H1 (cell line): ENCODE measurements at regions not wholly inside any gene's neighbourhood (a gene's known extent, or its start where the extent isn't known, plus 50 kb on each side); places are given as distances from the start of the nearest gene placed in this dataset.

ENCODE experiments used
- ATF2 ChIP-seq: IDR thresholded peaks from 2 replicates; pipeline ENCODE4 v1.6.1; 2012; ENCODE audit warnings: low read length, inconsistent platforms
- CBX8 ChIP-seq: fragments of 300-800, 300-1000 bp; sonication (generic); IDR thresholded peaks from 2 replicates; pipeline ENCODE4 v1.7.1; 2016; ENCODE audit warnings: low read depth, low read length, borderline replicate concordance
- CTCF ChIP-seq, 3 experiments: IDR thresholded peaks; 1 replicate in 2 of 3; 2 replicates in 1 of 3; pipeline versions ENCODE4 v1.5.1 to v1.6.1; 2011; ENCODE audit warnings: low read length in 3 of 3, mild to moderate bottlenecking in 3 of 3, inconsistent platforms in 2 of 3, low read depth in 1 of 3, moderate library complexity in 1 of 3; ENCODE audit not compliant: insufficient read depth in 1 of 3; ENCODE audit errors: control extremely low read depth in 1 of 3
- E2F6 ChIP-seq: IDR thresholded peaks from 2 replicates; pipeline ENCODE4 v1.6.1; 2012; ENCODE audit warnings: inconsistent platforms
- EZH2 ChIP-seq: fragments of 200-600 bp; sonication (generic); IDR thresholded peaks from 2 replicates; pipeline ENCODE4 v1.7.1; 2012; ENCODE audit warnings: low read depth, mild to moderate bottlenecking, moderate library complexity, low read length, inconsistent platforms; ENCODE audit not compliant: severe bottlenecking
- KDM1A ChIP-seq: fragments of 200-600, 300-600 bp; sonication (generic); IDR thresholded peaks from 2 replicates; pipeline ENCODE4 v1.7.1; 2016; ENCODE audit warnings: mild to moderate bottlenecking, low read length, borderline replicate concordance
- POLR2A ChIP-seq, 2 experiments: IDR thresholded peaks; 1 replicate in 1 of 2; 2 replicates in 1 of 2; pipeline ENCODE4 v1.6.1; 2011; ENCODE audit warnings: low read depth in 2 of 2, low read length in 2 of 2, mild to moderate bottlenecking in 2 of 2; ENCODE audit errors: control extremely low read depth in 1 of 2
- POLR2AphosphoS5 ChIP-seq: IDR thresholded peaks from 2 replicates; pipeline ENCODE4 v1.6.1; 2011; ENCODE audit warnings: low read depth, low read length
- POU5F1 ChIP-seq: IDR thresholded peaks from 2 replicates; pipeline ENCODE4 v1.6.1; 2011; ENCODE audit warnings: low read depth, mild to moderate bottlenecking, low read length, moderate library complexity
- ZNF274 ChIP-seq: IDR thresholded peaks from 2 replicates; pipeline ENCODE4 v1.7.0; 2012; ENCODE audit warnings: low read length, borderline replicate concordance; ENCODE audit errors: extremely low read depth

GRCh38 chr15:101573951-101574350 is 78.2 kb downstream of the TM2D3 start:
- TF ChIP-seq CTCF (IDR thresholded peaks at IDR 0.05; ENCODE audit: control extremely low read depth in 1 of 3, insufficient read depth in 1 of 3, low read depth in 1 of 3, low read length in 3 of 3) (no peak), KDM1A (no peak), POU5F1 (no peak), E2F6 (no peak), CBX8 (no peak), ZNF274 (no peak), POLR2A (IDR thresholded peaks at IDR 0.05; ENCODE audit: control extremely low read depth in 1 of 2, low read depth in 2 of 2, low read length in 2 of 2) (no peak), ATF2 (no peak), POLR2AphosphoS5 (no peak), EZH2 (no peak)
